Activated CD8-positive, alpha-beta memory T cell treated with anti-CD3 and anti-CD28 coated beads for 4 hours (primary cell): ENCODE measurements at regions not wholly inside any gene's neighbourhood (a gene's known extent, or its start where the extent isn't known, plus 50 kb on each side); places are given as distances from the start of the nearest gene placed in this dataset.
"Not testable (repeated sequence)": the region's sequence is repeated elsewhere in the genome, so short reads cannot be mapped to it uniquely, and the experiment has no call there.

ENCODE experiments used
- DNase-seq, 2 donors: peaks; one replicate each; pipeline ENCODE4 v3.0.0-alpha.2; 2020; ENCODE audit warnings: low read depth in 2 of 2

GRCh38 chr3:10703875-10704274 is 112.2 kb upstream of the SLC6A11 start:
- DNase-seq, result no peak

- no peak for DNase-seq
These were observed 109.8 kb upstream of the SLC6A11 start for GRCh38 chr3:10706156-10706739.

GRCh38 chr3:10706740-10707399 is 109.2 kb upstream of the SLC6A11 start:
- DNase-seq, result no peak

- no peak for DNase-seq
These were observed 108.4 kb upstream of the SLC6A11 start for GRCh38 chr3:10707400-10708215.

GRCh38 chr3:10708216-10708893 is 107.7 kb upstream of the SLC6A11 start:
- no peak for DNase-seq

- DNase-seq, result no peak
These were observed 106.8 kb upstream of the SLC6A11 start for GRCh38 chr3:10709110-10709781.

GRCh38 chr3:10712121-10712520 is 103.9 kb upstream of the SLC6A11 start:
- no peak for DNase-seq

- no peak for DNase-seq
These were observed 102.4 kb upstream of the SLC6A11 start for GRCh38 chr3:10713656-10714055.

- DNase-seq, result no peak
These were observed 100.1 kb upstream of the SLC6A11 start for GRCh38 chr3:10715886-10716285.

- DNase-seq, result no peak
These were observed 99.1 kb upstream of the SLC6A11 start for GRCh38 chr3:10716964-10717363.

- DNase-seq, result no peak
These were observed 98.3 kb upstream of the SLC6A11 start for GRCh38 chr3:10717756-10718155.

- no peak for DNase-seq
These were observed 94.9 kb upstream of the SLC6A11 start for GRCh38 chr3:10721101-10721500.

- no peak for DNase-seq
These were observed 93.1 kb upstream of the SLC6A11 start for GRCh38 chr3:10722911-10723310.

GRCh38 chr3:10723991-10724390 is 92.0 kb upstream of the SLC6A11 start:
- DNase-seq, result no peak

GRCh38 chr3:10725067-10725466 is 91.0 kb upstream of the SLC6A11 start:
- no peak for DNase-seq

- DNase-seq, result no peak
These were observed 90.2 kb upstream of the SLC6A11 start for GRCh38 chr3:10725846-10726245.

- DNase-seq, result no peak
These were observed 89.2 kb upstream of the SLC6A11 start for GRCh38 chr3:10726787-10727186.

- DNase-seq, result no peak
These were observed 86.6 kb upstream of the SLC6A11 start for GRCh38 chr3:10729439-10729838.

GRCh38 chr3:10732292-10732691 is 83.7 kb upstream of the SLC6A11 start:
- no peak for DNase-seq

GRCh38 chr3:10733297-10733696 is 82.7 kb upstream of the SLC6A11 start:
- no peak for DNase-seq

GRCh38 chr3:10736444-10736843 is 79.6 kb upstream of the SLC6A11 start:
- not testable (repeated sequence) for DNase-seq

- no peak for DNase-seq
These were observed 78.2 kb upstream of the SLC6A11 start for GRCh38 chr3:10737785-10738184.
